Nephron (organoid): ENCODE measurements at regions not wholly inside any gene's neighbourhood (a gene's known extent, or its start where the extent isn't known, plus 50 kb on each side); places are given as distances from the start of the nearest gene placed in this dataset.

Source experiments
- H3K27ac Mint-ChIP-seq, 3 experiments: 2 replicates each; pipeline ENCODE4 v1.8.0; 2020; ENCODE audit warnings: mixed read lengths in 3 of 3, mild to moderate bottlenecking in 2 of 3, moderate library complexity in 1 of 3
- H3K27me3 Mint-ChIP-seq: 2 replicates; pipeline ENCODE4 v1.8.0; 2021; ENCODE audit warnings: low read depth, mild to moderate bottlenecking, moderate library complexity, mixed read lengths
- H3K36me3 Mint-ChIP-seq: 2 replicates; pipeline ENCODE4 v1.8.0; 2020; ENCODE audit warnings: low read depth, mixed read lengths
- H3K4me1 Mint-ChIP-seq: 2 replicates; pipeline ENCODE4 v1.8.0; 2020; ENCODE audit warnings: mixed read lengths
- H3K4me3 Mint-ChIP-seq, 3 experiments: 2 replicates each; pipeline ENCODE4 v1.8.0; 2020; ENCODE audit warnings: mild to moderate bottlenecking in 3 of 3, mixed read lengths in 3 of 3, moderate library complexity in 2 of 3
- H3K9me3 Mint-ChIP-seq: 2 replicates; pipeline ENCODE4 v1.8.0; 2020; ENCODE audit warnings: mixed read lengths
- TF ChIP-seq, protein P1 (sequence below), 3 experiments: fragments of 200-600 bp; sonication (generic); IDR thresholded peaks; one replicate each; pipeline ENCODE4 v1.5.0; 2021; ENCODE audit warnings: antibody characterized with exemption in 3 of 3; ENCODE audit not compliant: unreplicated experiment in 3 of 3

DNA sequence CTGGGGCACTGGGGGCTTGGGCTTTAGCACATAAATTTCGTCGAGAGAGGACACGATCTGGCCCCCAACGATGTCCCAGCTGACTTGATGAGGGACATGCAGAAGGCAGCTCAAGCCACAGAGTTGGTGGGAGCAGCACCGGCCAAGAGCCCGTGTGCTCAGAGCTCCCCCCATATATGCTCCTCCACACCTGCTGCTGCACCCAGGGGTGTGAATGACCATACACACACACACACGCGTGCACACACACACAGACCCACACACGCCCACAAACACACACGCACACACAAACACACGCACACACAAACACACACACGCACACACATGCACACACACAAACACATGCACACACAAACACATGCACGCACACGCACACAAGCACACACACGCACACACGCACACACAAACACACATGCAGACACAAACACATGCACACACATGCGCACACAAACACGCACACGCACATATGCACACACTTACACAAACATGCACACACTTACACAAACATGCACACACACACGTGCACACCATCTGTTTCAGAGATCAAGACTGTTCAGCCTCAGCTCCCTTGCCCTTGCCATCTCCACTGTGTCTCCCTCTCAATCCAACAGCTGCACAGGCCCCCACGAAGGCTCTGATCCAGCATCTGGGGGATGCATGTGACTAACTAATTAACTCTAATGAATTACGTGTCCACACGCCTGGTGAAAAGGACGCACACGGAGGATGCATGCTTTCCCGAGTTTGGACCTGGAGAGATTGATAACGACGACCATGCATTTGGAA is 85.6 kb upstream of the TNRC6C start:
- TF ChIP-seq, protein P1, sequence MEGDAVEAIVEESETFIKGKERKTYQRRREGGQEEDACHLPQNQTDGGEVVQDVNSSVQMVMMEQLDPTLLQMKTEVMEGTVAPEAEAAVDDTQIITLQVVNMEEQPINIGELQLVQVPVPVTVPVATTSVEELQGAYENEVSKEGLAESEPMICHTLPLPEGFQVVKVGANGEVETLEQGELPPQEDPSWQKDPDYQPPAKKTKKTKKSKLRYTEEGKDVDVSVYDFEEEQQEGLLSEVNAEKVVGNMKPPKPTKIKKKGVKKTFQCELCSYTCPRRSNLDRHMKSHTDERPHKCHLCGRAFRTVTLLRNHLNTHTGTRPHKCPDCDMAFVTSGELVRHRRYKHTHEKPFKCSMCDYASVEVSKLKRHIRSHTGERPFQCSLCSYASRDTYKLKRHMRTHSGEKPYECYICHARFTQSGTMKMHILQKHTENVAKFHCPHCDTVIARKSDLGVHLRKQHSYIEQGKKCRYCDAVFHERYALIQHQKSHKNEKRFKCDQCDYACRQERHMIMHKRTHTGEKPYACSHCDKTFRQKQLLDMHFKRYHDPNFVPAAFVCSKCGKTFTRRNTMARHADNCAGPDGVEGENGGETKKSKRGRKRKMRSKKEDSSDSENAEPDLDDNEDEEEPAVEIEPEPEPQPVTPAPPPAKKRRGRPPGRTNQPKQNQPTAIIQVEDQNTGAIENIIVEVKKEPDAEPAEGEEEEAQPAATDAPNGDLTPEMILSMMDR (IDR thresholded peaks at IDR 0.05; ENCODE audit: unreplicated experiment in 3 of 3), result no peak
- H3K36me3 Mint-ChIP-seq, result peaks cover 3% of the 10 kb centered on the region
- no peak overlapping the region for H3K4me3 Mint-ChIP-seq
- H3K9me3 Mint-ChIP-seq, result peaks cover 8% of the 10 kb centered on the region
- peaks cover 21% of the 10 kb centered on the region for H3K4me1 Mint-ChIP-seq
- no peak overlapping the region for H3K27ac Mint-ChIP-seq
- peaks cover 24% of the 10 kb centered on the region for H3K27me3 Mint-ChIP-seq

DNA sequence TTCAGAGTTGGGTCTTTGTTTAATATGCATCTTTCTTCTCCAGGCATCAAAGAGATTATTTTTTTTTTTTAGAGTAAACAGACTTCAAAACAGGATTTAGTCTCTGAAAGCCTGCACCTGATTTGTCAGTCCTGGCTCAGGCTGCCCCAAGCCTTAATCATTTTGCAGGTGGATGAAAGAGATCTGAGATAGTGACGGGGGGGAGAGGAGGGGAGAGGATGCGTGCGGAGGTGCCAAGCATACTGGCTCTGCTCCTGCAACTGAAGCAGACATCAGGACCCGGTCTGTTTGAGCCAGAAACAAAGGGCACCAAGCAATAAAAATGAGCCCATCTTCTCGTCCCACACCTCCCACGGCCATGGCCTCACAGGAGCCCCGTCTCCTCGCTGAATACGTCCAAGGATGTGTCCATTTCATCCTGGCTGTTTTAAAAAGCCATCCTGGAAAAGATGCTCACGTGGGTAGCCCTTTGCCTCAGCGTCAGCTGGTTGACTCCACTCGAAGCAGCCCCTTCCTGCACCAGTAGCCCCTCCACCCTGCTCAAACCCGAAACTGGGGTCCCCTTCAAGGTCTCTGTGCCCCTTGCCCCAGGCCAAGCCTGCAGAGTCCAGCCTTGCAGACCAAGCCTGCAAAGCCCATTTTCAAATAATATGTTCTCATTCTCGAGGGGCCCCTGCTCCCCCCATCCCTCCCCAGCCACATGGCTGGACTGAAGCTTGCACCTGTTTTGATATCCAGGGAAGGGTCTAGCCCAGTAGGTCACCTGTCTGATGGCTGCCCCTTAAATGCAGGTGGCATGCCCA is 84.8 kb upstream of the TNRC6C start:
- Mint-ChIP-seq H3K27ac (no peak overlapping the region), H3K27me3 (peaks cover 29% of the 10 kb centered on the region), H3K4me1 (peaks cover 21% of the 10 kb centered on the region), H3K36me3 (peaks cover 3% of the 10 kb centered on the region), H3K4me3 (no peak overlapping the region), H3K9me3 (peaks cover 8% of the 10 kb centered on the region)
- TF ChIP-seq, protein P1 (IDR thresholded peaks at IDR 0.05; ENCODE audit: unreplicated experiment in 3 of 3), result no peak

DNA sequence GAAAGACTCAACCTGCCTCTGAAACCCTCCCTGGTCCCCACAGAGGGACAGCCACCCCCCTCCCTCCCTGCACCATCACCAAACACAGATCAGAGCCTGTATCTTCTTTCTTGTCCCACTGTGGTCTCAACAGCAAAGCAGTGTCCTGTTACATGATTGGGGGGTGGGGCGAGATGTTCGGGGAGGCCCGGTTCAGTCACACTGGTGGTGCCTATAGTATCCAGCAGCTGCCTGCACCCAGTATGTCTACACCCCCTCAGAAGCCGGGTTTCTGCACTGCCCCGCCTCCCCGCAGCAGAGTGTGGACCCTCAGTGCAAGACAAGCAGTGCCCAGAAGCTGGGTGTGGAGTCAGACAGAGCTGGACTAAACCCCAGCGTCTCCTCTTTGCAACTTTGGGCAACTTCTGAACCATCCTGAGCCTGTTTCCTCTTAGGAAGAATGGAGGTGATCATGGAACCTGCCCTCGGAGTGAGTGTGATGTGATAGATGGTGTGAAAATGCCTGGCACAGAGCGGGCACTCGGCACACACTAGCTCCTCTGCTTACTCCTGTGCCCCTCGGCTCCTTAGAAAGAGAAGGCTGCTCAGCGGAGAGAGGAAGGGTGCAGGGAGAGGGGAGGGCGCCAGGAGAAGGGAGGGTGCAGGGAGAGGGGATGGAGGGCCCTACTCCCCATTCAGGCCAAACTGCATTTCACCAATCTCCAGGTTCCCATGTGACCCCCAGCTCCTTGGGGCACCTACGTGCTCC is 84.0 kb upstream of the TNRC6C start:
- H3K4me3 Mint-ChIP-seq, result no peak overlapping the region
- TF ChIP-seq, protein P1 (IDR thresholded peaks at IDR 0.05; ENCODE audit: unreplicated experiment in 3 of 3), result no peak
- no peak overlapping the region for H3K27ac Mint-ChIP-seq
- H3K4me1 Mint-ChIP-seq, result peaks cover 16% of the 10 kb centered on the region
- H3K9me3 Mint-ChIP-seq, result peaks cover 8% of the 10 kb centered on the region
- peaks cover 3% of the 10 kb centered on the region for H3K36me3 Mint-ChIP-seq
- H3K27me3 Mint-ChIP-seq, result peaks cover 27% of the 10 kb centered on the region

DNA sequence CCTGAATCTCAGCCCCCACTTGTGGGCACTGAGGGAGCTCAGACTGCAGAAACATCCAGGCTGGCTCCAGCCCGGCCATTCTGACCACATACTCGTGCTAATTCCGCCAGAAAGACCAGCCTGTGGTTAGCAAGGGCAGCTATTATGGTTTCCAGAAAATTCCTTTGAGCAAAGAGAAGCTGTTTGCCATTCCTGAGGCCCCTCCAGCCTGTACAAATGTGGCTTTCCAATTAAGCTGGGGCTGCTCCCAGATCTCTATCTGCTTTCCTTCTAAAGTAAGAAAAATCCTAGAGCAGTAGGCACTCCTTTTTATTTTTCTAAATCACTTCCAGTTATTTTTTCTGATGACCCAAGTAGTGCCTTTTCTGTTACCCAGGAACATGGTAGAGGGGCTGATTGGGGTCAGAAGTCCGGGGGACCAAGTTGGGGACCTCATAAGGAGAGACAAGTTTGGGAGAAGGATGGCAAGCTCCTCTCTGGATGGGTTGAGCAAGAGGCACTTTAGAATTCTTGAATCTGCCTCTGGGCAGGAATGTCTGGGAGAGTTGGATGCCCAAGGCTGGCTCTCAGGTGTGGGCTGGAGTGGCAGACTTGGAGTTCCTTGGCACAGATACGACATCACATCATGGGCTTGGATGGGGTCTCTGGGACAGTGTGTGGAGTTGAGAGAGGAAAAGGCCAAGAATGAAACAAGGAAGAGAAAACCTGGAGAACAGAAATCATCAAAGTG is 83.3 kb upstream of the TNRC6C start:
- H3K4me1 Mint-ChIP-seq, result peaks cover 16% of the 10 kb centered on the region
- H3K27me3 Mint-ChIP-seq, result peaks cover 28% of the 10 kb centered on the region
- H3K4me3 Mint-ChIP-seq, result no peak overlapping the region
- peaks cover 3% of the 10 kb centered on the region for H3K36me3 Mint-ChIP-seq
- peaks cover 8% of the 10 kb centered on the region for H3K9me3 Mint-ChIP-seq
- H3K27ac Mint-ChIP-seq, result no peak overlapping the region
- TF ChIP-seq, protein P1 (IDR thresholded peaks at IDR 0.05; ENCODE audit: unreplicated experiment in 3 of 3), result no peak

DNA sequence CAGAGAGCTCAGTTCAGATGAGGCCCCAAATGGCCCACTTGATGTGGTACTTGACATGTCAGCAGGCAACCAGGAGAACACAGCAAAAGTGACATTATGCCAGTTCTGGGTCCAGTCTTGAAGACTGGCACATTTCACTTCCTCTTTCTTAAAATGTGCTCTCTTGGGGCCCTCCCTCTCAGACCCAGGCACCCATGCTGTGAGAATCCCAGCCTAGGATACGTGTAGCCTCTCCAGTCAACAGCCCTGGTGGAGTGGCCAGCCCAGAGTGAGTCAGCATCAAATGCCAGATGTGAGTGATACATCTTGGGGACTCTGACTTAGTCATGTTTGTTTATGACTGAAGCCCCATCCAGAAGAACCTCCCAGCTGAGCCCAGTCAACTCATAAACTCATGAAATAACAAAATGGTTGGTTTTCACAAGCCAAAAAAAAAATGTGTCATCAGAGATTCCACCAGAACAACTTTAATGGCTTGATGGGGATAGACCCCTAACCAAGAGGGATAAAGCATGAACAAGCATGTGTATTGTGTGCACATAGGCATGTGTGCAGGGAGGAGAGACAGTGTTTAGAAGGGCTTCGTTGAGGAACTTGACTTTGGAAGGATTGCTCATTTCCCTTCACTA is 82.5 kb upstream of the TNRC6C start:
- no peak overlapping the region for H3K4me3 Mint-ChIP-seq
- TF ChIP-seq, protein P1 (IDR thresholded peaks at IDR 0.05; ENCODE audit: unreplicated experiment in 3 of 3), result no peak

More for the DNA sequence above, 82.5 kb upstream of the TNRC6C start:
- Mint-ChIP-seq H3K27ac (no peak overlapping the region), H3K9me3 (peaks cover 8% of the 10 kb centered on the region), H3K36me3 (peaks cover 3% of the 10 kb centered on the region), H3K27me3 (peaks cover 28% of the 10 kb centered on the region), H3K4me1 (peaks cover 16% of the 10 kb centered on the region)
